ENCODE measurements at regions not wholly inside any gene's neighbourhood (a gene's known extent, or its start where the extent isn't known, plus 50 kb on each side); places are given as distances from the start of the nearest gene placed in this dataset.

DNA sequence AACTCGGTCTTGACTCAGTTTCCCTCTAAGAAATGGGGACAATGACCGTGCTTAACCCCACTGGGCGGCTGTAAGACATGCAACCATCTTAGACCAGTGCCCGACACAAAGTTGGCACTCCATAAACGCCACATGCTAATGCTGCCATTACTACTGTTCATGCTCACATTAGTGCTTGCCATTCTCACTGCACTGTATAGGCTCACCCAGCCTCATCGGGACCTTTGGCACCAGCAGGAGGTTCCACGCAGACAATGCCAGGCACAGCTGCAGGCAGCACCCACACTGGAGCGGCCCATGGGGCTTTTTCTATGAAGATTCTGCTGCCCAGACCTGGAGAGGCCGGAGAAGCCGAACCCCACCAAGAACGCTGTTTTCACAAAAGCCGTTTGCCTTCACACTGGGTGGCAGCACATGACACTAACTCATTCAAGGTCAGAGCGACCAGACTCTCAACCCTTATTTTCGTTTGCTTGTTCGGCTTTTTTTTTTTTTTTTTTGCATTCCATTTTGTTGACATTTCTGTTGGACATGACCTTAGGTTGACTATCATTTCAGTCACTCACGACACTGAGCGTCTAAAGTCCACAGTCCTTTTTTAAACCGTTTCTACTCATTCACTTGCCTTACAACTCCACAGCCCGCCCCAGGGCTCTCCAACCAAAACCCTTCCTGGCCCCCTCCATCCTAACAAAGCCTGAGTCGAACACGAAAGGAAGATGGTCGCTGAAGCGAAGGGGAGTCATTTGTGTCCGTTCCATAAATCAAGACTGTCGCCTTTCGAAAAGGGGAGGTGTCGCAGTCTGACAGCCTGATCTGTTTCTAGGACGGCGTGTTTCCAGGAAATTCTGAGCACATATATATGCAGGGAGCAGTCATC is 124.4 kb upstream of the RNF32 start (continued):
- TF ChIP-seq, protein P1, sequence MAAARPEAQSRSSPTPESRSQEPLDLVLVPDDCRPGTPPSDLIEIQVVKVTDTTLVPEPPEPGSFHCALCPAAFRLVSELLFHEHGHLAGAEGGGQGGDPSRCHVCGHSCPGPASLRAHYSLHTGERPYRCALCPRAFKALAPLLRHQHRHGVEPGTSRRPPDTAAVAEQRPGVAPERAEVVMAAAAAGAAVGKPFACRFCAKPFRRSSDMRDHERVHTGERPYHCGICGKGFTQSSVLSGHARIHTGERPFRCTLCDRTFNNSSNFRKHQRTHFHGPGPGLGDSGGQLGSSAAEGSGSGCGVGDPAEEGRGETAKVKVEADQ (CRISPR knock-in tag; IDR thresholded peaks at IDR 0.05; ENCODE audit: borderline replicate concordance): no peak; the same call in 1 of the 2 replicates
- TF ChIP-seq ISX (CRISPR knock-in tag; conservative IDR thresholded peaks at IDR 0.05) (no peak), SNRNP70 (IDR thresholded peaks at IDR 0.05; ENCODE audit: low read depth, low read length) (no peak), JUNB (CRISPR knock-in tag; IDR thresholded peaks at IDR 0.05; ENCODE audit: borderline replicate concordance) (no peak), TCF7 (IDR thresholded peaks at IDR 0.05; ENCODE audit: low read depth) (peak; percentile 27; the same call in 1 of the 2 replicates), ZFP90 (CRISPR knock-in tag; IDR thresholded peaks at IDR 0.05; ENCODE audit: borderline replicate concordance) (no peak), ZNF207 (IDR thresholded peaks at IDR 0.05; ENCODE audit: borderline replicate concordance) (no peak), NR2F1 (CRISPR knock-in tag; IDR thresholded peaks at IDR 0.05) (peak; percentile 61 to 71; a peak in 3 of 4 replicates), ZNF598 (CRISPR knock-in tag; IDR thresholded peaks at IDR 0.05; ENCODE audit: borderline replicate concordance) (no peak), SP140L (CRISPR knock-in tag; IDR thresholded peaks at IDR 0.05; ENCODE audit: borderline replicate concordance) (no peak), POLR2AphosphoS5 (IDR thresholded peaks at IDR 0.05; ENCODE audit: low read depth, low read length) (peak; percentile 53), NCOA5 (CRISPR knock-in tag; IDR thresholded peaks at IDR 0.05) (no peak), ZNF720 (CRISPR knock-in tag; IDR thresholded peaks at IDR 0.05) (no peak), MED8 (CRISPR knock-in tag; IDR thresholded peaks at IDR 0.05; ENCODE audit: insufficient replicate concordance) (no peak), ZFP36 (IDR thresholded peaks at IDR 0.05; ENCODE audit: borderline replicate concordance, low read depth, low read length, partially characterized antibody) (no peak), ARNTL (CRISPR knock-in tag; IDR thresholded peaks at IDR 0.05) (no peak), HNRNPH1 (optimal IDR thresholded peaks at IDR 0.05; ENCODE audit: low read depth, low read length) (no peak), ZNF703 (CRISPR knock-in tag; IDR thresholded peaks at IDR 0.05; ENCODE audit: borderline replicate concordance) (no peak), ZNF232 (CRISPR knock-in tag; IDR thresholded peaks at IDR 0.05; ENCODE audit: borderline replicate concordance) (no peak), RFXAP (CRISPR knock-in tag; IDR thresholded peaks at IDR 0.05; ENCODE audit: borderline replicate concordance) (no peak), ATM (IDR thresholded peaks at IDR 0.05; ENCODE audit: borderline replicate concordance) (no peak)
- TF ChIP-seq, protein P2, sequence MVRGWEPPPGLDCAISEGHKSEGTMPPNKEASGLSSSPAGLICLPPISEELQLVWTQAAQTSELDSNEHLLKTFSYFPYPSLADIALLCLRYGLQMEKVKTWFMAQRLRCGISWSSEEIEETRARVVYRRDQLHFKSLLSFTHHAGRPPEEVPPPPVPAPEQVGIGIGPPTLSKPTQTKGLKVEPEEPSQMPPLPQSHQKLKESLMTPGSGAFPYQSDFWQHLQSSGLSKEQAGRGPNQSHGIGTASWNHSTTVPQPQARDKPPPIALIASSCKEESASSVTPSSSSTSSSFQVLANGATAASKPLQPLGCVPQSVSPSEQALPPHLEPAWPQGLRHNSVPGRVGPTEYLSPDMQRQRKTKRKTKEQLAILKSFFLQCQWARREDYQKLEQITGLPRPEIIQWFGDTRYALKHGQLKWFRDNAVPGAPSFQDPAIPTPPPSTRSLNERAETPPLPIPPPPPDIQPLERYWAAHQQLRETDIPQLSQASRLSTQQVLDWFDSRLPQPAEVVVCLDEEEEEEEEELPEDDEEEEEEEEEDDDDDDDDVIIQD (CRISPR knock-in tag; IDR thresholded peaks at IDR 0.05; ENCODE audit: low read depth): no peak; the same call in 1 of the 2 replicates
- TF ChIP-seq, protein P3, sequence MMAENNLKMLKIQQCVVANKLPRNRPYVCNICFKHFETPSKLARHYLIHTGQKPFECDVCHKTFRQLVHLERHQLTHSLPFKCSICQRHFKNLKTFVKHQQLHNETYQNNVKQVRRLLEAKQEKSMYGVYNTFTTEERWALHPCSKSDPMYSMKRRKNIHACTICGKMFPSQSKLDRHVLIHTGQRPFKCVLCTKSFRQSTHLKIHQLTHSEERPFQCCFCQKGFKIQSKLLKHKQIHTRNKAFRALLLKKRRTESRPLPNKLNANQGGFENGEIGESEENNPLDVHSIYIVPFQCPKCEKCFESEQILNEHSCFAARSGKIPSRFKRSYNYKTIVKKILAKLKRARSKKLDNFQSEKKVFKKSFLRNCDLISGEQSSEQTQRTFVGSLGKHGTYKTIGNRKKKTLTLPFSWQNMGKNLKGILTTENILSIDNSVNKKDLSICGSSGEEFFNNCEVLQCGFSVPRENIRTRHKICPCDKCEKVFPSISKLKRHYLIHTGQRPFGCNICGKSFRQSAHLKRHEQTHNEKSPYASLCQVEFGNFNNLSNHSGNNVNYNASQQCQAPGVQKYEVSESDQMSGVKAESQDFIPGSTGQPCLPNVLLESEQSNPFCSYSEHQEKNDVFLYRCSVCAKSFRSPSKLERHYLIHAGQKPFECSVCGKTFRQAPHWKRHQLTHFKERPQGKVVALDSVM (CRISPR knock-in tag; IDR thresholded peaks at IDR 0.05): no peak
- TF ChIP-seq, protein P4, sequence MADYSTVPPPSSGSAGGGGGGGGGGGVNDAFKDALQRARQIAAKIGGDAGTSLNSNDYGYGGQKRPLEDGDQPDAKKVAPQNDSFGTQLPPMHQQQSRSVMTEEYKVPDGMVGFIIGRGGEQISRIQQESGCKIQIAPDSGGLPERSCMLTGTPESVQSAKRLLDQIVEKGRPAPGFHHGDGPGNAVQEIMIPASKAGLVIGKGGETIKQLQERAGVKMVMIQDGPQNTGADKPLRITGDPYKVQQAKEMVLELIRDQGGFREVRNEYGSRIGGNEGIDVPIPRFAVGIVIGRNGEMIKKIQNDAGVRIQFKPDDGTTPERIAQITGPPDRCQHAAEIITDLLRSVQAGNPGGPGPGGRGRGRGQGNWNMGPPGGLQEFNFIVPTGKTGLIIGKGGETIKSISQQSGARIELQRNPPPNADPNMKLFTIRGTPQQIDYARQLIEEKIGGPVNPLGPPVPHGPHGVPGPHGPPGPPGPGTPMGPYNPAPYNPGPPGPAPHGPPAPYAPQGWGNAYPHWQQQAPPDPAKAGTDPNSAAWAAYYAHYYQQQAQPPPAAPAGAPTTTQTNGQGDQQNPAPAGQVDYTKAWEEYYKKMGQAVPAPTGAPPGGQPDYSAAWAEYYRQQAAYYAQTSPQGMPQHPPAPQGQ (CRISPR knock-in tag; IDR thresholded peaks at IDR 0.05; ENCODE audit: borderline replicate concordance): no peak

Data from HepG2 (cell line).